HG03342 (cell line): ENCODE measurements at regions not wholly inside any gene's neighbourhood (a gene's known extent, or its start where the extent isn't known, plus 50 kb on each side); places are given as distances from the start of the nearest gene placed in this dataset.
"Not testable (repeated sequence)": the region's sequence is repeated elsewhere in the genome, so short reads cannot be mapped to it uniquely, and the experiment has no call there.

Source experiments
- ATAC-seq: cut with Tn5 transposase; IDR thresholded peaks from one replicate; pipeline ENCODE4 v1.9.1; 2021; ENCODE audit warnings: mild to moderate bottlenecking, moderate library complexity; ENCODE audit not compliant: unreplicated experiment

GRCh38 chr1:209080170-209080781, 503.2 kb upstream of the CAMK1G start:
- ATAC-seq: no peak

GRCh38 chr1:209086486-209087192, 496.9 kb upstream of the CAMK1G start:
- ATAC-seq: peak; percentile 66

GRCh38 chr1:209094384-209094783, 489.1 kb upstream of the CAMK1G start:
- ATAC-seq: no peak

GRCh38 chr1:209095627-209096595, 487.6 kb upstream of the CAMK1G start:
- ATAC-seq: no peak

GRCh38 chr1:209100460-209100859, 483.1 kb upstream of the CAMK1G start:
- no peak for ATAC-seq

- no peak for ATAC-seq
These were observed 482.4 kb upstream of the CAMK1G start for GRCh38 chr1:209101106-209101505.

GRCh38 chr1:209102120-209102519, 481.4 kb upstream of the CAMK1G start:
- no peak for ATAC-seq

GRCh38 chr1:209102531-209102930, 481.0 kb upstream of the CAMK1G start:
- ATAC-seq: no peak

- ATAC-seq: no peak
These were observed 480.4 kb upstream of the CAMK1G start for GRCh38 chr1:209103092-209103491.

GRCh38 chr1:209104646-209105045, 478.9 kb upstream of the CAMK1G start:
- ATAC-seq: no peak

- no peak for ATAC-seq
These were observed 477.8 kb upstream of the CAMK1G start for GRCh38 chr1:209105701-209106100.

- no peak for ATAC-seq
These were observed 477.2 kb upstream of the CAMK1G start for GRCh38 chr1:209106237-209106741.

- ATAC-seq: no peak
These were observed 476.7 kb upstream of the CAMK1G start for GRCh38 chr1:209106861-209107260.

- peak; percentile 53 for ATAC-seq
These were observed 476.0 kb upstream of the CAMK1G start for GRCh38 chr1:209107535-209107934.

GRCh38 chr1:209109001-209109785, 474.3 kb upstream of the CAMK1G start:
- no peak for ATAC-seq

GRCh38 chr1:209113521-209113920, 470.0 kb upstream of the CAMK1G start:
- no peak for ATAC-seq

- ATAC-seq: no peak
These were observed 466.8 kb upstream of the CAMK1G start for GRCh38 chr1:209116705-209117104.

GRCh38 chr1:209123601-209124000, 459.9 kb upstream of the CAMK1G start:
- no peak for ATAC-seq

- not testable (repeated sequence) for ATAC-seq
These were observed 454.4 kb upstream of the CAMK1G start for GRCh38 chr1:209129091-209129490.

- ATAC-seq: no peak
These were observed 452.6 kb upstream of the CAMK1G start for GRCh38 chr1:209130886-209131285.
